Esophagus (tissue), 2 donors: ENCODE measurements at regions not wholly inside any gene's neighbourhood (a gene's known extent, or its start where the extent isn't known, plus 50 kb on each side); places are given as distances from the start of the nearest gene placed in this dataset.
A peak's percentile ranks its signal among the peaks of the same experiment; 100 is the strongest.

ENCODE experiments used
- H3K27ac ChIP-seq, 2 donors: one replicate each; pipeline ENCODE4 v1.5.1; 2013; ENCODE audit warnings: low read depth in 2 of 2, mild to moderate bottlenecking in 2 of 2, inconsistent platforms in 1 of 2, low read length in 1 of 2, moderate library complexity in 1 of 2
- H3K27me3 ChIP-seq, 2 donors: one replicate each; pipeline ENCODE4 v1.6.1; 2013; ENCODE audit warnings: low read length in 2 of 2, control low read depth in 1 of 2, mild to moderate bottlenecking in 1 of 2; ENCODE audit not compliant: insufficient read depth in 2 of 2, control insufficient read depth in 1 of 2
- H3K36me3 ChIP-seq, 2 donors: one replicate each; pipeline ENCODE4 v1.6.1; 2013; ENCODE audit warnings: low read length in 1 of 2; ENCODE audit not compliant: control insufficient read depth in 2 of 2, insufficient read depth in 2 of 2
- H3K4me1 ChIP-seq, 2 donors: one replicate each; pipeline ENCODE4 v1.6.1; 2013; ENCODE audit warnings: low read length in 1 of 2; ENCODE audit not compliant: control insufficient read depth in 2 of 2, insufficient read depth in 2 of 2
- H3K4me3 ChIP-seq, 2 donors: one replicate each; pipeline ENCODE4 v1.5.1; 2013; ENCODE audit warnings: low read length in 2 of 2, mild to moderate bottlenecking in 2 of 2, low read depth in 1 of 2, moderate library complexity in 1 of 2
- H3K9me3 ChIP-seq, 2 donors: one replicate each; pipeline ENCODE4 v1.6.1; 2013; ENCODE audit warnings: mild to moderate bottlenecking in 2 of 2, low read depth in 1 of 2, low read length in 1 of 2, moderate library complexity in 1 of 2; ENCODE audit not compliant: control insufficient read depth in 2 of 2, insufficient read depth in 1 of 2
- WGBS, 2 donors: extraction: QIAGEN DNeasy Blood & Tissue Kit; methylation state at CpG; one replicate each; pipeline ENCODE4 v1.1.7; 2013; 5-methylcytosine and 5-hydroxymethylcytosine counted together
- donor health status: healthy with polysubstance abuse.
- donor health status: Bipolar disorder and iron deficiency.

- H3K36me3 ChIP-seq: no peaks in the 10 kb centered on the region
- H3K4me3 ChIP-seq: no peak overlapping the region
- H3K9me3 ChIP-seq: no peaks in the 10 kb centered on the region
- no peak overlapping the region for H3K27ac ChIP-seq
- H3K27me3 ChIP-seq: no peaks in the 10 kb centered on the region
- H3K4me1 ChIP-seq: no peaks in the 10 kb centered on the region
- WGBS, 2 donors: 86 to 89% methylated on average over 4 of the region's 4 CpGs
These were observed 66.0 kb upstream of the FREM2 start for GRCh38 chr13:38620876-38621275.

- H3K36me3 ChIP-seq: no peaks in the 10 kb centered on the region
- H3K4me1 ChIP-seq: no peaks in the 10 kb centered on the region
- no peaks in the 10 kb centered on the region for H3K27me3 ChIP-seq
- peak overlapping the region in 1 of 2 donors; percentile 27 for H3K4me3 ChIP-seq
- WGBS, 2 donors: 36 to 44% methylated on average over 10 of the region's 10 CpGs
- no peak overlapping the region for H3K27ac ChIP-seq
- H3K9me3 ChIP-seq: no peaks in the 10 kb centered on the region
These were observed 62.1 kb upstream of the FREM2 start for GRCh38 chr13:38624822-38625221.

- 71 to 72% methylated on average over 1 of the region's 1 CpG for WGBS, 2 donors
These were observed 58.3 kb upstream of the FREM2 start for GRCh38 chr13:38628554-38628953.

GRCh38 chr13:38630780-38631179 lies 56.1 kb upstream of the FREM2 start:
- WGBS, 2 donors: 56 to 60% methylated on average over 4 of the region's 4 CpGs
- H3K4me1 ChIP-seq: no peaks in the 10 kb centered on the region
- no peaks in the 10 kb centered on the region for H3K36me3 ChIP-seq
- H3K27me3 ChIP-seq: no peaks in the 10 kb centered on the region
- no peak overlapping the region for H3K27ac ChIP-seq
- no peaks in the 10 kb centered on the region for H3K9me3 ChIP-seq
- H3K4me3 ChIP-seq: no peak overlapping the region

More at GRCh38 chr13:38628554-38628953, 58.3 kb upstream of the FREM2 start:
- Histone ChIP-seq H3K27ac (no peak overlapping the region), H3K36me3 (no peaks in the 10 kb centered on the region), H3K4me1 (no peaks in the 10 kb centered on the region), H3K27me3 (no peaks in the 10 kb centered on the region), H3K4me3 (no peak overlapping the region), H3K9me3 (no peaks in the 10 kb centered on the region)

GRCh38 chr13:38635030-38635429 lies 51.8 kb upstream of the FREM2 start:
- Histone ChIP-seq H3K27ac (no peak overlapping the region), H3K4me1 (no peaks in the 10 kb centered on the region), H3K4me3 (no peak overlapping the region), H3K9me3 (no peaks in the 10 kb centered on the region), H3K36me3 (no peaks in the 10 kb centered on the region), H3K27me3 (no peaks in the 10 kb centered on the region)
- 70 to 77% methylated on average over 4 of the region's 4 CpGs for WGBS, 2 donors

GRCh38 chr13:38636073-38636472 lies 50.8 kb upstream of the FREM2 start:
- Histone ChIP-seq H3K9me3 (no peaks in the 10 kb centered on the region), H3K4me1 (no peaks in the 10 kb centered on the region), H3K27me3 (no peaks in the 10 kb centered on the region), H3K4me3 (no peak overlapping the region), H3K27ac (no peak overlapping the region), H3K36me3 (no peaks in the 10 kb centered on the region)
- 53 to 55% methylated on average over 3 of the region's 3 CpGs for WGBS, 2 donors

- no peaks in the 10 kb centered on the region for H3K9me3 ChIP-seq
- no peaks in the 10 kb centered on the region for H3K4me1 ChIP-seq
- H3K36me3 ChIP-seq: no peaks in the 10 kb centered on the region
- H3K27me3 ChIP-seq: no peaks in the 10 kb centered on the region
- H3K4me3 ChIP-seq: no peak overlapping the region
- 38 to 44% methylated on average over 2 of the region's 2 CpGs for WGBS, 2 donors
- no peak overlapping the region for H3K27ac ChIP-seq
These were observed 50.1 kb upstream of the FREM2 start for GRCh38 chr13:38636761-38637160.
